Peyer's patch (tissue), 4 donors: ENCODE measurements at regions not wholly inside any gene's neighbourhood (a gene's known extent, or its start where the extent isn't known, plus 50 kb on each side); places are given as distances from the start of the nearest gene placed in this dataset.

Source experiments
- DNase-seq, 3 donors: peaks; one replicate each; pipeline ENCODE4 v3.0.0-alpha.2; 2017 to 2019
- H3K27ac ChIP-seq, 4 donors: fragments of 200-600 bp; sonication (generic); one replicate each; pipeline ENCODE4 v1.5.1; 2016 to 2019
- H3K27me3 ChIP-seq, 2 donors: fragments of 200-600 bp; sonication (generic); one replicate each; pipeline ENCODE4 v1.5.1; 2019
- H3K36me3 ChIP-seq, 3 donors: fragments of 200-600 bp; sonication (generic); one replicate each; pipeline ENCODE4 v1.5.1; 2016 to 2019
- H3K4me1 ChIP-seq, 4 donors: fragments of 200-600 bp; sonication (generic); one replicate each; pipeline ENCODE4 v1.5.1; 2016 to 2019
- H3K4me3 ChIP-seq, 4 donors: fragments of 200-600 bp; sonication (generic); 1 replicate in 3 of 4; 2 replicates in 1 of 4; pipeline ENCODE4 v1.5.1; 2016 to 2019; ENCODE audit warnings: mild to moderate bottlenecking in 1 of 4
- H3K9me3 ChIP-seq, 4 donors: fragments of 200-600 bp; sonication (generic); one replicate each; pipeline ENCODE4 v1.5.1; 2016 to 2019; ENCODE audit warnings: mild to moderate bottlenecking in 1 of 4
- CTCF ChIP-seq, 6 experiments: fragments of 450-650 bp in 4 of 6; fragments of 200-600 bp in 2 of 6; sonication (generic) in 1 of 6; IDR thresholded peaks; one replicate each; pipeline ENCODE4 v1.5.1; 2017 to 2019; ENCODE audit warnings: antibody characterized with exemption in 6 of 6, mild to moderate bottlenecking in 3 of 6, moderate library complexity in 1 of 6
- POLR2A ChIP-seq, 2 donors: fragments of 450-650 bp; IDR thresholded peaks; one replicate each; pipeline ENCODE4 v1.5.1; 2017; ENCODE audit warnings: antibody characterized with exemption in 2 of 2, mild to moderate bottlenecking in 2 of 2, moderate library complexity in 2 of 2

GRCh38 chr1:96363826-96364225 is 357.8 kb upstream of the PTBP2 start:
- Histone ChIP-seq H3K27ac (no peak overlapping the region), H3K4me3 (no peak overlapping the region), H3K4me1 (no peaks in the 10 kb centered on the region), H3K36me3 (no peaks in the 10 kb centered on the region), H3K9me3 (no peaks in the 10 kb centered on the region), H3K27me3 (no peaks in the 10 kb centered on the region)
- TF ChIP-seq POLR2A (IDR thresholded peaks at IDR 0.05) (no peak), CTCF (IDR thresholded peaks at IDR 0.05) (no peak)
- DNase-seq, result no peak

- TF ChIP-seq CTCF (IDR thresholded peaks at IDR 0.05) (no peak), POLR2A (IDR thresholded peaks at IDR 0.05) (no peak)
These were observed 357.0 kb upstream of the PTBP2 start for GRCh38 chr1:96364576-96364975.

GRCh38 chr1:96365076-96365475 is 356.5 kb upstream of the PTBP2 start:
- TF ChIP-seq POLR2A (IDR thresholded peaks at IDR 0.05) (no peak), CTCF (IDR thresholded peaks at IDR 0.05) (no peak)
- no peaks in the 10 kb centered on the region for H3K36me3 ChIP-seq
- no peaks in the 10 kb centered on the region for H3K9me3 ChIP-seq
- no peak overlapping the region for H3K27ac ChIP-seq
- DNase-seq, result no peak
- H3K4me3 ChIP-seq, result no peak overlapping the region
- H3K27me3 ChIP-seq, result no peaks in the 10 kb centered on the region
- H3K4me1 ChIP-seq, result no peaks in the 10 kb centered on the region

More at GRCh38 chr1:96364576-96364975, 357.0 kb upstream of the PTBP2 start:
- Histone ChIP-seq H3K4me1 (no peaks in the 10 kb centered on the region), H3K27ac (no peak overlapping the region), H3K4me3 (no peak overlapping the region), H3K27me3 (no peaks in the 10 kb centered on the region), H3K36me3 (no peaks in the 10 kb centered on the region), H3K9me3 (no peaks in the 10 kb centered on the region)
- no peak for DNase-seq

- H3K36me3 ChIP-seq, result no peaks in the 10 kb centered on the region
- no peak overlapping the region for H3K27ac ChIP-seq
- H3K9me3 ChIP-seq, result no peaks in the 10 kb centered on the region
- H3K4me1 ChIP-seq, result no peaks in the 10 kb centered on the region
- H3K4me3 ChIP-seq, result no peak overlapping the region
- TF ChIP-seq POLR2A (IDR thresholded peaks at IDR 0.05) (no peak), CTCF (IDR thresholded peaks at IDR 0.05) (no peak)
- H3K27me3 ChIP-seq, result no peaks in the 10 kb centered on the region
- DNase-seq, result no peak
These were observed 355.8 kb upstream of the PTBP2 start for GRCh38 chr1:96365596-96366390.

GRCh38 chr1:96366516-96366915 is 355.1 kb upstream of the PTBP2 start:
- no peak overlapping the region for H3K27ac ChIP-seq
- no peaks in the 10 kb centered on the region for H3K36me3 ChIP-seq
- DNase-seq, result no peak
- H3K27me3 ChIP-seq, result no peaks in the 10 kb centered on the region
- H3K9me3 ChIP-seq, result no peaks in the 10 kb centered on the region
- no peaks in the 10 kb centered on the region for H3K4me1 ChIP-seq
- TF ChIP-seq POLR2A (IDR thresholded peaks at IDR 0.05) (no peak), CTCF (IDR thresholded peaks at IDR 0.05) (no peak)
- H3K4me3 ChIP-seq, result no peak overlapping the region
